ENCODE measurements at regions not wholly inside any gene's neighbourhood (a gene's known extent, or its start where the extent isn't known, plus 50 kb on each side); places are given as distances from the start of the nearest gene placed in this dataset.

DNA sequence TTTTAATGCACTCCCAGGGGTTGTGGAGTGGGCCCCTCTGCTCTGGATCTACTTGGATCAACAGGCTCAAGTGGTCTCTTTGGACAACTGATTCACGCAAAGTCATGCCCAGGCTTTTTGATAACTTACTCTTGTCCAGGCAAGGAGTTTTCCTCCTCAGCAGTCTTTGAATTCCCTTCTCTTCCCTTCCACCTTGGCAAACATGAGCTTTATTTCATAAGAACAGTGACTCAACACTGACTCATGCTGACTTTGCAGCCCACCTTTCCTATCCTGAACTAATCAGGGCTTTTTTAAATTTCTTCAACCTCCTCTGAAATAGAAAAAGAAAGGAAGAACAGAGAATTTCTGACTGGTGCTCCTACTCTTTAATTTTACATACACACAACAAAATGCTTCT is 132.1 kb upstream of the LDB2 start:
- TF ChIP-seq, protein P1, sequence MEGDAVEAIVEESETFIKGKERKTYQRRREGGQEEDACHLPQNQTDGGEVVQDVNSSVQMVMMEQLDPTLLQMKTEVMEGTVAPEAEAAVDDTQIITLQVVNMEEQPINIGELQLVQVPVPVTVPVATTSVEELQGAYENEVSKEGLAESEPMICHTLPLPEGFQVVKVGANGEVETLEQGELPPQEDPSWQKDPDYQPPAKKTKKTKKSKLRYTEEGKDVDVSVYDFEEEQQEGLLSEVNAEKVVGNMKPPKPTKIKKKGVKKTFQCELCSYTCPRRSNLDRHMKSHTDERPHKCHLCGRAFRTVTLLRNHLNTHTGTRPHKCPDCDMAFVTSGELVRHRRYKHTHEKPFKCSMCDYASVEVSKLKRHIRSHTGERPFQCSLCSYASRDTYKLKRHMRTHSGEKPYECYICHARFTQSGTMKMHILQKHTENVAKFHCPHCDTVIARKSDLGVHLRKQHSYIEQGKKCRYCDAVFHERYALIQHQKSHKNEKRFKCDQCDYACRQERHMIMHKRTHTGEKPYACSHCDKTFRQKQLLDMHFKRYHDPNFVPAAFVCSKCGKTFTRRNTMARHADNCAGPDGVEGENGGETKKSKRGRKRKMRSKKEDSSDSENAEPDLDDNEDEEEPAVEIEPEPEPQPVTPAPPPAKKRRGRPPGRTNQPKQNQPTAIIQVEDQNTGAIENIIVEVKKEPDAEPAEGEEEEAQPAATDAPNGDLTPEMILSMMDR (conservative IDR thresholded peaks at IDR 0.05; ENCODE audit: low read length), result no peak
- no peak for TF ChIP-seq EZH2phosphoT487 (IDR thresholded peaks at IDR 0.05; ENCODE audit: borderline replicate concordance)

Measured in Loucy (cell line).